Midbrain (tissue), 1 donor: ENCODE measurements at regions not wholly inside any gene's neighbourhood (a gene's known extent, or its start where the extent isn't known, plus 50 kb on each side); places are given as distances from the start of the nearest gene placed in this dataset.
A peak's percentile ranks its signal among the peaks of the same experiment; 100 is the strongest.

Experiments
- DNase-seq: peaks from one replicate; lab custom pipeline; 2025; lab: John Stamatoyannopoulos, UW

GRCh38 chr12:93043192-93043876 is 114.2 kb upstream of the EEA1 start:
- no peak for DNase-seq

DNA sequence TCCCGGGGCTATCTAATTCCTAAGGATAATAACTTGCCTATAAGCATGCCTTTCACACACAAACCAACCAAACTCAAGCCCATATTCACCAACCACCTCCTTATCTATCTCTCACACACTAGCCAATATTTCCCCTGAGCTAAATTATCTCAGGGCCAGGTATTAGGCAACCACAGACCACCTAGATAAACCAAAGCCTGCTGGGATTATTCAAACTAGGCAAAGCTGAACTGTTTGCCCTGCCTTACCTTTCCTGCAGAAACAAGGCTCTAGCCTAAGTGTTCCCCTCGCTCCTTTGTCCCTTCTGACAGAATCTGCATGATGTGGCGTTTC is 114.7 kb upstream of the EEA1 start:
- DNase-seq = no peak

- DNase-seq = no peak
These were observed 118.0 kb upstream of the EEA1 start for GRCh38 chr12:93047118-93047517.

- DNase-seq = no peak
These were observed 119.6 kb upstream of the EEA1 start for GRCh38 chr12:93048656-93049055.

GRCh38 chr12:93050026-93050747 is 121.1 kb upstream of the EEA1 start:
- no peak for DNase-seq

DNA sequence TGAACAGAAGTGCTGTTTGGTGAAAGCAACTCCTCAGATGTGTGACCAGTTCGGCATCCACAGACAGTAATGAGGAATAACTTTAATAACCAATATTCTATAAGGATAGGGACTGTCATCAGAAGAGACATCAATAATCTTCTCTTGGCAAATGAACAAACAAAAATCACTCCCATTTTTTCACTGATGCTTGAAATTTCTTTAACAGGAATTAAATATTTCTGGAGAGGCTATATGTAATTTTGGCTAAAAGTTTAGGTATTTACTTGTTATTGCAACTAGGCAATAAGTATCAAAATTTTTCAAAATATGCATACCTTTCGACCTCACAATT is 121.6 kb upstream of the EEA1 start:
- DNase-seq = no peak

DNA sequence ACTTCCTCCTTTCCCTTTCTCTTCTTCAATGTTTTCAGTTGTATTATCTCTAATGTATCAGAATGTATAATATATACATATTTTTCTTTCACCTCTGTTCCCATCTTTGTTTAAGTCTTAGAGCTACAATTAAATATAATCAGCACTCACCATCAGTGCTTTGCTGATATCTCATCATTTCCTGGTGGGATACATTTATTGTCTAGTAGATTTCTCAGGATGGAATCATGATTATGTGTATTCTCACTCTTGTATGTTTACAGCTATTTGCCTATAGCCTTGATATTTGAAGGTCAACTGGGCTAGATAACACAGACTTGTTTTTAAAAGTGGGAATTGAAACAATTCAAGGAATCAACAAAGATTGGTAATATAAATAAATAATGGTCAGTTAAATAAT is 124.9 kb upstream of the EEA1 start:
- no peak for DNase-seq

GRCh38 chr12:93055221-93055620 is 126.1 kb upstream of the EEA1 start:
- no peak for DNase-seq

GRCh38 chr12:93056971-93057535 is 128.0 kb upstream of the EEA1 start:
- DNase-seq = no peak

GRCh38 chr12:93058280-93058679 is 129.2 kb upstream of the EEA1 start:
- DNase-seq = no peak

DNA sequence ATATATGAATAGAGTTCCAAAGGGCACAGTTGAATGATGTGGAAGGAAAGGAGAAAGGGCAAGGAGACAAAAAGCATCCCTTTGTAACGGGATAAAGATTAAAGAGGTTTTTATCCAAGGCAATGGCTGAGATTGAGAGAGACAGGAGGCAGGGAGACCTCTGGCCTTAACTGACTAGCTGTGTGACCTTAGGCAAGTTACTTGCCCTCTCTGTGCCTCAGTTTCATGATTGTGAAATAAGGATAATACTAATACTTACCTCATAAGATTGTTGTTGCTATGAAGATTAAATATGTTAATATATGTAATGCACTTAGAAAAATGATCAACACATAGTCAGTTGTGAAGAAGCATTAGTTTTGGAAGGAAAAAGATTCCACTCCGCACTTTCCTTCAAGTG is 130.2 kb upstream of the EEA1 start:
- DNase-seq = no peak

GRCh38 chr12:93059925-93060665 is 131.0 kb upstream of the EEA1 start:
- no peak for DNase-seq

- peak; percentile 8 for DNase-seq
These were observed 131.8 kb upstream of the EEA1 start for GRCh38 chr12:93060666-93061472.

DNA sequence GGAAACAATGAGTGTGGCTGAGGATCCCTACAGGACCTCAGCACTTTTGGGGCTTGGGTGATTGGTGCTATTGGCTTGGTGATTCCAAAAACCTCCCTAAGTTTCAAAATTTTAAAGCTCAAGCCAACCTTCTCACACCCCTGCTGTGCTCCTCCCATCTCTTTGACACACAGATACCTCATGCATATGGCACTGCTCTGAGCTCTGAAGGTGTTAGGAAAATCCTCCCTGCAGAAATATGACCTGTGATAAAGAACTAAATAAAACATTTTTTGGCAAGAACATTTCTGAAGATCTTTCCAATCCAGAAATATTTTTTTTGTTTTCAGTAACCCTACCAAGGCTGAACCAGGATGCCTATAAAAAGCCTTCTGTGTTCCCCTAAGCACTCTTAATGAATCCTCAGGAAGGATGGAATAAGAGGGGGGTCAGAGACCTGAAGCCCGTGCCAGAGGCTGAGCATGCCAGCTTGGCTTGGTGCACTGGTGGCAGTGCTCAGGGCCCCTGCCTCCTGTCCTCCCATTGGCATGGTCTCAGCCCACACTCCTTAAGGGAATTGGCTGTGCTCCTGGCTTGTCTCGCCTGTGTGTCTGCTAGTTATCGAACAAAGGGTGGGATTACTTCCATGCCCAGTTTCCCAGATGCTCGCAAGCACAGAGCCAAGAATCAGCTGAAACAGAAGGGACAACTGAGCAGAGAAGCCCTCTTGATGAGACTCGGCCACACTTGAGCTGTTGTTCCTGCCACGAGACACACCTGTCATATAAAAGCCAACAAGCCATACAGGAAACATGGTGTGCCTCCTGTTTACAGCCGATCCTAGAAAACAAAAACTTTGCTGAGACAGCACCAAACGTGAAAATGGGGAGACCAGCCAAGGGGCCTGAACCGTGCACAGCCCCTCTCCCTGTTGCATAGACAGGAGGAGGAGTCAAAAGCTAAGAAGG is 132.7 kb upstream of the EEA1 start:
- DNase-seq = peak; percentile 51

DNA sequence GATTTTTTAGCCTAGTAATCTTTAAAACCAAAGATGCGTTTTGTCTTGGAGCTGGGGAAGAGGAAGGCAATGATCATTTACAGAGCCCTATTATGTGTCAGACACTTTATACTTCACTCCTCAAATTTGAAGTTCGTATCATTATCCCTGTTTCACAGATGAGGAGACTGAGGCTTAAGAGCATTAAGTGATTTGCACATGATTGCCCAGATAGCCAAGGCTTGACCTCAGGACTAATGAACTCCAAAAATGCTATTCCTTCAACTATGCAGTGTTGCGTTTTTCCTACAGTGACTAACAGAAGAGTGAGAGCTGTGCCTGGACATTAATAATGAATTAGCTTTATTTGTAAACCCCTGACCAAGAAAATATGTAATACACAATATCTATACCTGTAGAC is 136.8 kb upstream of the EEA1 start:
- no peak for DNase-seq

- DNase-seq = no peak
These were observed 143.2 kb upstream of the EEA1 start for GRCh38 chr12:93072340-93072739.

- DNase-seq = no peak
These were observed 144.2 kb upstream of the EEA1 start for GRCh38 chr12:93073324-93073723.

DNA sequence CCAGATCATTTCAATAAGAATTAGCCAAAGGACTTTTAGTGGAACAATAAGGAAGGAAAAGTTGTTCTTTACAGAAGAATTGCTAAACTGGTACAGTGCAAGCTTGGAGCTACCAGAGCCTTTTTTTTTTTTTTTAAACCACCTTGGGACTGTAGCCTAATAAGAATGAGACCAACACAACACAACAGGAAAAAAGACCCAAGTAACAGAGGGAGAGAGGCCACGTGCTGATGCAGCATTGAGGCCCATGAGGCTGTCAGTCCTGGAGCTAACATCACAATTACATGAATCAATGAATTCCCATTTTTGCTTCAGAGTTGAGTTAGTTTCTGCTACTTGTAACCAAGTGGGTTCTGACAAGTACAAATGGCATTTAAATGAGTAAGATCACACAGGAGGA is 149.0 kb upstream of the EEA1 start:
- no peak for DNase-seq

- no peak for DNase-seq
These were observed 149.5 kb upstream of the EEA1 start for GRCh38 chr12:93078577-93078976.

DNA sequence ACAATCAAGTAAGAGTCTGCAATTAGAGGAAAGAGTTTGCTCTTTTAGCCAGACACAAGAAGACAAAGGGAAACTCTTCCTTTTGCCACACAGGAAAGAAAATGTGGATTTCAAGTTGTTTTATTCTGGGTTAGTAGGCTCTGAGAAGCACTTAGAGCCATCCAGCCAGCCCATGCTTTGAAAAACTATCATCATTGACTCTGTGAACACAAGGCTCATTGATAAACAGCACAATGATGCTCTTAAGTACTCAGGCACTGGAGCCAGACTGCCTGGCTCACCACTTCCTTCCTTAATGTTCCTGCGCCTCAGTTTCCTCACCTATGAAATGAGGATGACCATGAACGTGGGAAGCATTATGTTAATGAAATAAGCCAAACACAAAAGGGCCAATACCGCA is 150.2 kb upstream of the EEA1 start:
- DNase-seq = peak; percentile 14

DNA sequence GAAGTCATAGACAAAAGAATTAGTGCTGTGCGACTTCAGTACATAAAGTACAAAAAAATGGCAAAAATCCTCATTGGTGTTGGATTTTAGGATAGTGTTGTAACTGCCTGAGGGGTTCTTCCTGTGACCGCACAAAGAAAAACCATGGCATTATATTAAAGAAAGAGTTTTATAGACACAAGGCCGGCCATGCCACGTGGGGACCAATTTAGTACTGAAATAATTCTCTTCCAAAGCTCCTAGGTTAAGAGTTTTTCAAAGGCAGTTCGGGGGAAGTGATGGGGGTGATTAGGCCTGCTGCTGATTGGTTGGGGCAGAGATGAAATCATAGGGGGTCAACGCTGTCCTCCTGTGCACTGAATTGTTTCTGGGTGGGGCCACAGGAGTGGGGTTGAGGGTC is 150.9 kb upstream of the EEA1 start:
- no peak for DNase-seq
